Spleen (tissue), 11 donors: ENCODE measurements at regions not wholly inside any gene's neighbourhood (a gene's known extent, or its start where the extent isn't known, plus 50 kb on each side); places are given as distances from the start of the nearest gene placed in this dataset.

Source experiments
- DNase-seq: peaks from one replicate; pipeline ENCODE4 v3.0.0-alpha.2; 2020
- H3K27ac ChIP-seq, 8 donors: fragments of 200-600 bp; sonication (generic) in 7 of 8; 1 replicate in 4 of 8; 2 replicates in 4 of 8; pipeline versions ENCODE4 v1.5.0 to v1.8.0; 2016 to 2021; ENCODE audit warnings: inconsistent platforms in 4 of 8, mild to moderate bottlenecking in 4 of 8, moderate library complexity in 1 of 8
- H3K27me3 ChIP-seq, 7 donors: fragments of 200-600 bp; sonication (generic) in 6 of 7; replicated peaks in 1 of 7; 1 replicate in 4 of 7; 2 replicates in 3 of 7; pipeline versions ENCODE4 v1.5.0 to v1.8.0; 2016 to 2021; ENCODE audit warnings: inconsistent platforms in 3 of 7, mild to moderate bottlenecking in 1 of 7
- H3K36me3 ChIP-seq, 6 donors: fragments of 200-600 bp; sonication (generic) in 5 of 6; 1 replicate in 4 of 6; 2 replicates in 2 of 6; pipeline versions ENCODE4 v1.5.0 to v1.8.0; 2016 to 2021; ENCODE audit warnings: inconsistent platforms in 2 of 6
- H3K4me1 ChIP-seq, 6 donors: fragments of 200-600 bp; sonication (generic) in 5 of 6; 1 replicate in 3 of 6; 2 replicates in 3 of 6; pipeline versions ENCODE4 v1.5.0 to v1.8.0; 2016 to 2021; ENCODE audit warnings: inconsistent platforms in 3 of 6
- H3K4me3 ChIP-seq, 8 donors: fragments of 200-600 bp; sonication (generic) in 7 of 8; 1 replicate in 4 of 8; 2 replicates in 4 of 8; pipeline versions ENCODE4 v1.5.0 to v1.8.0; 2016 to 2021; ENCODE audit warnings: inconsistent platforms in 4 of 8, mild to moderate bottlenecking in 4 of 8, moderate library complexity in 2 of 8
- H3K9me3 ChIP-seq, 8 donors: fragments of 200-600 bp; sonication (generic) in 7 of 8; 1 replicate in 4 of 8; 2 replicates in 4 of 8; pipeline versions ENCODE4 v1.5.0 to v1.8.0; 2016 to 2021; ENCODE audit warnings: inconsistent platforms in 4 of 8
- CTCF ChIP-seq, 11 experiments: fragments of 200-600 bp in 7 of 11; fragments of 450-650 bp in 4 of 11; sonication (generic) in 4 of 11; IDR thresholded peaks in 8 of 11; conservative IDR thresholded peaks in 3 of 11; 1 replicate in 7 of 11; 2 replicates in 4 of 11; pipeline versions ENCODE4 v1.4.0 to v1.8.0; 2016 to 2021; ENCODE audit warnings: antibody characterized with exemption in 11 of 11, inconsistent platforms in 4 of 11, mild to moderate bottlenecking in 1 of 11
- POLR2A ChIP-seq, 3 donors: fragments of 450-650 bp; IDR thresholded peaks; one replicate each; pipeline ENCODE4 v1.5.1; 2017; ENCODE audit warnings: antibody characterized with exemption in 3 of 3, mild to moderate bottlenecking in 1 of 3
- POLR2AphosphoS5 ChIP-seq, 3 donors: sonication (generic); formaldehyde crosslinking; IDR thresholded peaks; one replicate each; pipeline ENCODE4 v1.5.1; 2017; ENCODE audit warnings: antibody characterized with exemption in 3 of 3
- WGBS, 5 donors: extraction: QIAGEN DNeasy Blood & Tissue Kit in 3 of 5; methylation state at CpG; one replicate each; pipeline versions ENCODE4 v1.1.5 to v1.1.7; 2013 to 2018; 5-methylcytosine and 5-hydroxymethylcytosine counted together
- intact Hi-C: fragments of 100-400 bp; cut with DNase I; formaldehyde crosslinking; loops from one replicate; pipeline ENCODE4 v1.15.0; 2023; ENCODE audit warnings: low total_unique reads
- donor health status: healthy with polysubstance abuse.
- donor health status: DM: no; HTN: no; CAD: no; lungs with moderate emphysema.
- donor health status: DM: no; HTN: no; CAD: no.
- donor health status: Bipolar disorder and iron deficiency.
- donor health status: healthy.
- donor health status: DM: no; HTN: no; CAD: no.
- donor health status: DM: yes; HTN: yes; CAD: no.

- intact Hi-C loops: no loop called here
- DNase-seq: no peak
- WGBS, 5 donors: 56 to 88% (median 76%) methylated on average over 3 of the region's 3 CpGs
- H3K4me3 ChIP-seq: no peak overlapping the region
- no peak overlapping the region for H3K27ac ChIP-seq
- H3K4me1 ChIP-seq: peaks cover 0 to 11% (median 0%) of the 10 kb centered on the region in 6 donors
- H3K36me3 ChIP-seq: no peaks in the 10 kb centered on the region
- H3K27me3 ChIP-seq: no peaks in the 10 kb centered on the region
- no peaks in the 10 kb centered on the region for H3K9me3 ChIP-seq
- TF ChIP-seq POLR2A (IDR thresholded peaks at IDR 0.05): no peak
- no peak for TF ChIP-seq CTCF (IDR thresholded peaks at IDR 0.05 in 8 of 11, conservative IDR thresholded peaks at IDR 0.05 in 3 of 11)
- no peak for TF ChIP-seq POLR2AphosphoS5 (IDR thresholded peaks at IDR 0.05)
Observed at GRCh38 chr3:30155755-30156154, 450.6 kb upstream of the TGFBR2 start.

GRCh38 chr3:30156586-30157498, 449.6 kb upstream of the TGFBR2 start:
- DNase-seq: no peak
- Histone ChIP-seq H3K27me3 (no peaks in the 10 kb centered on the region), H3K4me1 (peaks cover 0 to 19% (median 3%) of the 10 kb centered on the region in 6 donors), H3K36me3 (no peaks in the 10 kb centered on the region), H3K9me3 (no peaks in the 10 kb centered on the region), H3K27ac (no peak overlapping the region), H3K4me3 (no peak overlapping the region)
- TF ChIP-seq CTCF (IDR thresholded peaks at IDR 0.05 in 8 of 11, conservative IDR thresholded peaks at IDR 0.05 in 3 of 11) (no peak), POLR2AphosphoS5 (IDR thresholded peaks at IDR 0.05) (no peak), POLR2A (IDR thresholded peaks at IDR 0.05) (no peak)
- intact Hi-C loops: no loop called here
- WGBS, 5 donors: 77 to 92% (median 82%) methylated on average over 4 of the region's 4 CpGs

- Histone ChIP-seq H3K27ac (no peak overlapping the region), H3K36me3 (no peaks in the 10 kb centered on the region)
- 38 to 73% (median 44%) methylated on average over 6 of the region's 6 CpGs for WGBS, 5 donors
Observed at GRCh38 chr3:30161375-30161774, 445.0 kb upstream of the TGFBR2 start.

More at GRCh38 chr3:30161375-30161774, 445.0 kb upstream of the TGFBR2 start:
- no peak overlapping the region for H3K4me3 ChIP-seq
- no peak for TF ChIP-seq POLR2AphosphoS5 (IDR thresholded peaks at IDR 0.05)
- TF ChIP-seq CTCF (IDR thresholded peaks at IDR 0.05 in 8 of 11, conservative IDR thresholded peaks at IDR 0.05 in 3 of 11): no peak
- no peak for TF ChIP-seq POLR2A (IDR thresholded peaks at IDR 0.05)
- no peak for DNase-seq
- peaks cover 0 to 13% (median 12%) of the 10 kb centered on the region in 8 donors for H3K9me3 ChIP-seq
- H3K4me1 ChIP-seq: peaks cover 0 to 16% (median 3%) of the 10 kb centered on the region in 6 donors
- intact Hi-C loops: no loop called here
- H3K27me3 ChIP-seq: no peaks in the 10 kb centered on the region
